HUES6 (cell line): ENCODE measurements at regions not wholly inside any gene's neighbourhood (a gene's known extent, or its start where the extent isn't known, plus 50 kb on each side); places are given as distances from the start of the nearest gene placed in this dataset.

ENCODE experiments used
- H3K27ac ChIP-seq: 2 replicates; pipeline ENCODE4 v1.7.0; 2013; ENCODE audit warnings: low read depth, mild to moderate bottlenecking, low read length, inconsistent platforms
- H3K27me3 ChIP-seq: 2 replicates; pipeline ENCODE4 v1.6.1; 2013; ENCODE audit warnings: low read length; ENCODE audit not compliant: control insufficient read depth, insufficient read depth
- H3K36me3 ChIP-seq: 2 replicates; pipeline ENCODE4 v1.6.1; 2013; ENCODE audit warnings: low read length; ENCODE audit not compliant: control insufficient read depth, insufficient read depth
- H3K4me1 ChIP-seq: 2 replicates; pipeline ENCODE4 v1.6.1; 2013; ENCODE audit warnings: low read length; ENCODE audit not compliant: control insufficient read depth, insufficient read depth
- H3K4me3 ChIP-seq: 2 replicates; pipeline ENCODE4 v1.5.1; 2013; ENCODE audit warnings: low read depth, low read length
- H3K9ac ChIP-seq: one replicate; pipeline ENCODE4 v1.6.1; 2013; ENCODE audit warnings: mild to moderate bottlenecking, low read length
- H3K9me3 ChIP-seq: 2 replicates; pipeline ENCODE4 v1.6.1; 2013; ENCODE audit warnings: low read depth, low read length; ENCODE audit not compliant: control insufficient read depth, insufficient read depth

- H3K27ac ChIP-seq = no peak overlapping the region
- H3K36me3 ChIP-seq = no peaks in the 10 kb centered on the region
- no peaks in the 10 kb centered on the region for H3K9me3 ChIP-seq
- H3K4me3 ChIP-seq = no peak overlapping the region
- no peaks in the 10 kb centered on the region for H3K27me3 ChIP-seq
- H3K4me1 ChIP-seq = no peaks in the 10 kb centered on the region
- H3K9ac ChIP-seq = no peak overlapping the region
Observed at GRCh38 chr20:24158281-24158680, 169.7 kb upstream of the GGTLC1 start.

- no peaks in the 10 kb centered on the region for H3K9me3 ChIP-seq
- no peaks in the 10 kb centered on the region for H3K4me1 ChIP-seq
- H3K36me3 ChIP-seq = no peaks in the 10 kb centered on the region
- no peaks in the 10 kb centered on the region for H3K27me3 ChIP-seq
- H3K4me3 ChIP-seq = no peak overlapping the region
- no peak overlapping the region for H3K9ac ChIP-seq
- no peak overlapping the region for H3K27ac ChIP-seq
Observed at GRCh38 chr20:24157213-24157612, 168.6 kb upstream of the GGTLC1 start.

- no peaks in the 10 kb centered on the region for H3K4me1 ChIP-seq
- H3K9ac ChIP-seq = no peak overlapping the region
- H3K9me3 ChIP-seq = no peaks in the 10 kb centered on the region
- H3K27ac ChIP-seq = no peak overlapping the region
- H3K36me3 ChIP-seq = no peaks in the 10 kb centered on the region
- H3K27me3 ChIP-seq = no peaks in the 10 kb centered on the region
- no peak overlapping the region for H3K4me3 ChIP-seq
Observed at GRCh38 chr20:24153101-24154040, 164.8 kb upstream of the GGTLC1 start.

- H3K4me3 ChIP-seq = no peak overlapping the region
- H3K9me3 ChIP-seq = no peaks in the 10 kb centered on the region
- no peaks in the 10 kb centered on the region for H3K36me3 ChIP-seq
- H3K9ac ChIP-seq = no peak overlapping the region
- H3K4me1 ChIP-seq = no peaks in the 10 kb centered on the region
- H3K27me3 ChIP-seq = no peaks in the 10 kb centered on the region
- no peak overlapping the region for H3K27ac ChIP-seq
Observed at GRCh38 chr20:24151621-24152294, 163.2 kb upstream of the GGTLC1 start.

GRCh38 chr20:24150406-24150805 is 161.8 kb upstream of the GGTLC1 start:
- no peaks in the 10 kb centered on the region for H3K27me3 ChIP-seq
- H3K27ac ChIP-seq = no peak overlapping the region
- no peaks in the 10 kb centered on the region for H3K4me1 ChIP-seq
- H3K9ac ChIP-seq = no peak overlapping the region
- no peaks in the 10 kb centered on the region for H3K36me3 ChIP-seq
- no peak overlapping the region for H3K4me3 ChIP-seq
- no peaks in the 10 kb centered on the region for H3K9me3 ChIP-seq

GRCh38 chr20:24149881-24150307 is 161.3 kb upstream of the GGTLC1 start:
- Histone ChIP-seq H3K4me1 (no peaks in the 10 kb centered on the region), H3K36me3 (no peaks in the 10 kb centered on the region), H3K9me3 (no peaks in the 10 kb centered on the region), H3K4me3 (no peak overlapping the region), H3K27me3 (no peaks in the 10 kb centered on the region), H3K9ac (no peak overlapping the region), H3K27ac (no peak overlapping the region)

GRCh38 chr20:24149175-24149574 is 160.6 kb upstream of the GGTLC1 start:
- Histone ChIP-seq H3K9me3 (no peaks in the 10 kb centered on the region), H3K36me3 (no peaks in the 10 kb centered on the region), H3K27ac (no peak overlapping the region), H3K9ac (no peak overlapping the region), H3K4me1 (no peaks in the 10 kb centered on the region), H3K27me3 (no peaks in the 10 kb centered on the region), H3K4me3 (no peak overlapping the region)

GRCh38 chr20:24148372-24148771 is 159.8 kb upstream of the GGTLC1 start:
- H3K4me1 ChIP-seq = no peaks in the 10 kb centered on the region
- H3K36me3 ChIP-seq = no peaks in the 10 kb centered on the region
- no peak overlapping the region for H3K27ac ChIP-seq
- H3K9ac ChIP-seq = no peak overlapping the region
- no peaks in the 10 kb centered on the region for H3K9me3 ChIP-seq
- H3K27me3 ChIP-seq = no peaks in the 10 kb centered on the region
- H3K4me3 ChIP-seq = no peak overlapping the region

GRCh38 chr20:24147961-24148360 is 159.4 kb upstream of the GGTLC1 start:
- Histone ChIP-seq H3K27me3 (no peaks in the 10 kb centered on the region), H3K9ac (no peak overlapping the region), H3K27ac (no peak overlapping the region), H3K4me3 (no peak overlapping the region), H3K4me1 (no peaks in the 10 kb centered on the region), H3K36me3 (no peaks in the 10 kb centered on the region), H3K9me3 (no peaks in the 10 kb centered on the region)

GRCh38 chr20:24147479-24147878 is 158.9 kb upstream of the GGTLC1 start:
- no peaks in the 10 kb centered on the region for H3K36me3 ChIP-seq
- H3K4me3 ChIP-seq = no peak overlapping the region
- no peaks in the 10 kb centered on the region for H3K9me3 ChIP-seq
- no peaks in the 10 kb centered on the region for H3K27me3 ChIP-seq
- H3K27ac ChIP-seq = no peak overlapping the region
- H3K4me1 ChIP-seq = no peaks in the 10 kb centered on the region
- no peak overlapping the region for H3K9ac ChIP-seq

- Histone ChIP-seq H3K27ac (no peak overlapping the region), H3K4me1 (no peaks in the 10 kb centered on the region), H3K36me3 (no peaks in the 10 kb centered on the region), H3K4me3 (no peak overlapping the region), H3K9ac (no peak overlapping the region), H3K9me3 (peaks cover 5% of the 10 kb centered on the region; the same call in 1 of the 2 replicates), H3K27me3 (no peaks in the 10 kb centered on the region)
Observed at GRCh38 chr20:24146231-24146634, 157.7 kb upstream of the GGTLC1 start.
